OCI-LY3 (cell line): ENCODE measurements at regions not wholly inside any gene's neighbourhood (a gene's known extent, or its start where the extent isn't known, plus 50 kb on each side); places are given as distances from the start of the nearest gene placed in this dataset.

ENCODE experiments used
- H2AFZ ChIP-seq: fragments of 200-600, 300-600 bp; shearing (Covaris generic); 2 replicates; pipeline ENCODE4 v1.6.0; 2014; ENCODE audit warnings: antibody characterized with exemption, low read depth, low read length
- H3K27ac ChIP-seq: fragments of 200-600, 300-600 bp; sonication (generic); 2 replicates; pipeline ENCODE4 v1.5.1; 2014; ENCODE audit warnings: mild to moderate bottlenecking, low read length, moderate library complexity, mixed read lengths
- H3K27me3 ChIP-seq: fragments of 200-600, 300-600 bp; sonication (generic); 2 replicates; pipeline ENCODE4 v1.6.1; 2014; ENCODE audit warnings: low read depth, low read length, mixed read lengths
- H3K36me3 ChIP-seq: fragments of 200-600, 300-600 bp; sonication (generic); replicated peaks from 2 replicates; pipeline ENCODE3; 2014; ENCODE audit warnings: low read depth, low read length, mixed read lengths
- H3K4me1 ChIP-seq: fragments of 300-600, 200-600 bp; sonication (generic); 2 replicates; pipeline ENCODE4 v1.6.1; 2014; ENCODE audit warnings: low read length, mixed read lengths
- H3K4me2 ChIP-seq: fragments of 200-600, 300-600 bp; sonication (generic); 2 replicates; pipeline ENCODE4 v1.6.1; 2014; ENCODE audit warnings: low read length, mixed read lengths
- H3K4me3 ChIP-seq: fragments of 300-600, 200-600 bp; sonication (generic); 2 replicates; pipeline ENCODE4 v1.5.1; 2014; ENCODE audit warnings: antibody characterized with exemption, mild to moderate bottlenecking, low read length, moderate library complexity
- H3K79me2 ChIP-seq: fragments of 300-600, 200-600 bp; shearing (Covaris generic); 2 replicates; pipeline ENCODE4 v1.6.1; 2014; ENCODE audit warnings: mild to moderate bottlenecking, low read length, mixed read lengths
- H3K9ac ChIP-seq: fragments of 300-600, 200-600 bp; shearing (Covaris generic); 2 replicates; pipeline ENCODE4 v1.6.0; 2014; ENCODE audit warnings: mild to moderate bottlenecking, low read length, moderate library complexity
- H3K9me3 ChIP-seq: fragments of 200-600, 300-600 bp; shearing (Covaris generic); 2 replicates; pipeline ENCODE4 v1.6.1; 2014; ENCODE audit warnings: low read length, mixed read lengths; ENCODE audit not compliant: insufficient read depth
- H4K20me1 ChIP-seq: fragments of 200-600, 300-600 bp; sonication (generic); 2 replicates; pipeline ENCODE4 v1.6.1; 2016; ENCODE audit warnings: low read length, mixed read lengths; ENCODE audit not compliant: insufficient read depth
- CTCF ChIP-seq: fragments of 200-600, 300-600 bp; sonication (generic); IDR thresholded peaks from 2 replicates; pipeline ENCODE4 v1.5.1; 2014; ENCODE audit warnings: antibody characterized with exemption, low read length, low read depth
- EZH2phosphoT487 ChIP-seq: fragments of 200-600 bp; shearing (Covaris generic); IDR thresholded peaks from 2 replicates; pipeline ENCODE4 v1.6.1; 2018; ENCODE audit warnings: antibody characterized with exemption, mixed run types, low read depth

GRCh38 chr2:19461504-19462255, 103.3 kb upstream of the OSR1 start:
- Histone ChIP-seq H2AFZ (no peak overlapping the region), H3K4me2 (no peak overlapping the region), H3K36me3 (no peaks in the 10 kb centered on the region), H3K9me3 (no peaks in the 10 kb centered on the region), H3K27ac (no peak overlapping the region), H3K79me2 (no peaks in the 10 kb centered on the region), H3K9ac (no peak overlapping the region), H3K4me3 (no peak overlapping the region), H3K27me3 (no peaks in the 10 kb centered on the region), H3K4me1 (no peaks in the 10 kb centered on the region), H4K20me1 (no peaks in the 10 kb centered on the region)
- no peak for TF ChIP-seq EZH2phosphoT487
- TF ChIP-seq CTCF = no peak

GRCh38 chr2:19460761-19461160, 102.3 kb upstream of the OSR1 start:
- Histone ChIP-seq H3K9me3 (no peaks in the 10 kb centered on the region), H3K79me2 (no peaks in the 10 kb centered on the region), H3K27me3 (no peaks in the 10 kb centered on the region), H4K20me1 (no peaks in the 10 kb centered on the region), H3K4me1 (no peaks in the 10 kb centered on the region), H3K9ac (no peak overlapping the region), H2AFZ (no peak overlapping the region), H3K4me2 (no peak overlapping the region), H3K36me3 (no peaks in the 10 kb centered on the region), H3K4me3 (no peak overlapping the region), H3K27ac (no peak overlapping the region)
- TF ChIP-seq EZH2phosphoT487 = no peak
- TF ChIP-seq CTCF = no peak

- Histone ChIP-seq H3K4me1 (no peaks in the 10 kb centered on the region), H3K27me3 (no peaks in the 10 kb centered on the region), H2AFZ (no peak overlapping the region), H3K9ac (no peak overlapping the region), H4K20me1 (no peaks in the 10 kb centered on the region), H3K79me2 (no peaks in the 10 kb centered on the region), H3K4me3 (no peak overlapping the region), H3K4me2 (no peak overlapping the region), H3K36me3 (no peaks in the 10 kb centered on the region), H3K27ac (no peak overlapping the region), H3K9me3 (0 out of 2 replicates have a peak, but pooled peaks cover 6% of the 10 kb centered on the region)
- TF ChIP-seq CTCF = no peak
- no peak for TF ChIP-seq EZH2phosphoT487
These were observed 100.1 kb upstream of the OSR1 start for GRCh38 chr2:19458427-19459003.

GRCh38 chr2:19457809-19458208, 99.4 kb upstream of the OSR1 start:
- H3K4me1 ChIP-seq = no peaks in the 10 kb centered on the region
- H2AFZ ChIP-seq = no peak overlapping the region
- no peaks in the 10 kb centered on the region for H3K36me3 ChIP-seq
- H3K27ac ChIP-seq = no peak overlapping the region
- no peak overlapping the region for H3K4me2 ChIP-seq
- no peak overlapping the region for H3K9ac ChIP-seq
- H4K20me1 ChIP-seq = no peaks in the 10 kb centered on the region
- TF ChIP-seq EZH2phosphoT487 = no peak
- TF ChIP-seq CTCF = no peak
- H3K79me2 ChIP-seq = no peaks in the 10 kb centered on the region
- H3K4me3 ChIP-seq = no peak overlapping the region
- H3K9me3 ChIP-seq = 0 out of 2 replicates have a peak, but pooled peaks cover 6% of the 10 kb centered on the region
- no peaks in the 10 kb centered on the region for H3K27me3 ChIP-seq
